Transverse colon (tissue), 4 donors: ENCODE measurements at regions not wholly inside any gene's neighbourhood (a gene's known extent, or its start where the extent isn't known, plus 50 kb on each side); places are given as distances from the start of the nearest gene placed in this dataset.

ENCODE experiments used
- DNase-seq: peaks from one replicate; pipeline ENCODE4 v3.0.0-alpha.2; 2019
- H3K27ac ChIP-seq, 4 donors: fragments of 200-600 bp; sonication (generic); 2 replicates each; pipeline ENCODE4 v1.5.1; 2016 to 2018; ENCODE audit warnings: inconsistent platforms in 4 of 4
- H3K27me3 ChIP-seq: fragments of 200-600 bp; sonication (generic); 2 replicates; pipeline ENCODE4 v1.5.1; 2017; ENCODE audit warnings: inconsistent platforms
- H3K36me3 ChIP-seq, 4 donors: fragments of 200-600 bp; sonication (generic); 2 replicates each; pipeline ENCODE4 v1.5.1; 2017 to 2019; ENCODE audit warnings: inconsistent platforms in 4 of 4
- H3K4me1 ChIP-seq, 4 donors: fragments of 200-600 bp; sonication (generic); 2 replicates each; pipeline ENCODE4 v1.5.1; 2017 to 2020; ENCODE audit warnings: inconsistent platforms in 4 of 4
- H3K4me3 ChIP-seq, 4 donors: fragments of 200-600 bp; sonication (generic); 1 replicate in 1 of 4; 2 replicates in 3 of 4; pipeline versions ENCODE4 v1.5.1 to v1.6.1; 2017 to 2019; ENCODE audit warnings: inconsistent platforms in 4 of 4
- H3K9me3 ChIP-seq, 2 donors: fragments of 200-600 bp; sonication (generic); 2 replicates each; pipeline ENCODE4 v1.5.1; 2017 to 2019; ENCODE audit warnings: inconsistent platforms in 2 of 2
- EP300 ChIP-seq: sonication (generic); formaldehyde crosslinking; IDR thresholded peaks from one replicate; pipeline ENCODE4 v1.6.1; 2017; ENCODE audit warnings: antibody characterized with exemption, low read depth
- POLR2A ChIP-seq: fragments of 450-650 bp; IDR thresholded peaks from one replicate; pipeline ENCODE4 v1.6.1; 2016; ENCODE audit warnings: antibody characterized with exemption, mild to moderate bottlenecking, moderate library complexity
- POLR2AphosphoS5 ChIP-seq, 3 donors: sonication (generic); formaldehyde crosslinking; IDR thresholded peaks; one replicate each; pipeline ENCODE4 v1.6.1; 2016; ENCODE audit warnings: antibody characterized with exemption in 3 of 3
- WGBS, 2 donors: methylation state at CpG; one replicate each; pipeline ENCODE4 v1.1.5; 2018; ENCODE audit warnings: low coverage in 1 of 2; 5-methylcytosine and 5-hydroxymethylcytosine counted together
- in situ Hi-C, 4 donors: fragments of 200-750 bp; cut with MboI; loops; one replicate each; pipeline versions ENCODE4 v1.15.0 to v1.15.1; 2017; ENCODE audit warnings: low sequenced_read_pairs in 3 of 4, low pct_ligation_motif_present in 1 of 4, low pct_unique_long_range_greater_than_20kb in 1 of 4
- intact Hi-C: fragments of 100-400 bp; cut with DNase I; formaldehyde crosslinking; loops from one replicate; pipeline ENCODE4 v1.15.1; 2023; ENCODE audit warnings: low total_unique reads
- TF ChIP-seq, protein P1 (sequence below), 5 experiments: fragments of 200-600 bp in 3 of 5; fragments of 450-650 bp in 2 of 5; sonication (generic) in 3 of 5; IDR thresholded peaks; 1 replicate in 2 of 5; 2 replicates in 3 of 5; pipeline ENCODE4 v1.5.1; 2016 to 2017; ENCODE audit warnings: antibody characterized with exemption in 5 of 5, inconsistent platforms in 3 of 5, mild to moderate bottlenecking in 2 of 5, moderate library complexity in 1 of 5

GRCh38 chr5:23164971-23165370 lies 311.8 kb upstream of the CDH12 start:
- H3K4me3 ChIP-seq = no peak overlapping the region
- no peaks in the 10 kb centered on the region for H3K36me3 ChIP-seq
- intact Hi-C loops = no loop called here
- H3K27ac ChIP-seq = no peak overlapping the region
- no peak for DNase-seq
- no peaks in the 10 kb centered on the region for H3K9me3 ChIP-seq
- no peaks in the 10 kb centered on the region for H3K4me1 ChIP-seq
- no peaks in the 10 kb centered on the region for H3K27me3 ChIP-seq
- TF ChIP-seq POLR2A = no peak
- TF ChIP-seq EP300 = no peak
- TF ChIP-seq, protein P1, sequence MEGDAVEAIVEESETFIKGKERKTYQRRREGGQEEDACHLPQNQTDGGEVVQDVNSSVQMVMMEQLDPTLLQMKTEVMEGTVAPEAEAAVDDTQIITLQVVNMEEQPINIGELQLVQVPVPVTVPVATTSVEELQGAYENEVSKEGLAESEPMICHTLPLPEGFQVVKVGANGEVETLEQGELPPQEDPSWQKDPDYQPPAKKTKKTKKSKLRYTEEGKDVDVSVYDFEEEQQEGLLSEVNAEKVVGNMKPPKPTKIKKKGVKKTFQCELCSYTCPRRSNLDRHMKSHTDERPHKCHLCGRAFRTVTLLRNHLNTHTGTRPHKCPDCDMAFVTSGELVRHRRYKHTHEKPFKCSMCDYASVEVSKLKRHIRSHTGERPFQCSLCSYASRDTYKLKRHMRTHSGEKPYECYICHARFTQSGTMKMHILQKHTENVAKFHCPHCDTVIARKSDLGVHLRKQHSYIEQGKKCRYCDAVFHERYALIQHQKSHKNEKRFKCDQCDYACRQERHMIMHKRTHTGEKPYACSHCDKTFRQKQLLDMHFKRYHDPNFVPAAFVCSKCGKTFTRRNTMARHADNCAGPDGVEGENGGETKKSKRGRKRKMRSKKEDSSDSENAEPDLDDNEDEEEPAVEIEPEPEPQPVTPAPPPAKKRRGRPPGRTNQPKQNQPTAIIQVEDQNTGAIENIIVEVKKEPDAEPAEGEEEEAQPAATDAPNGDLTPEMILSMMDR (IDR thresholded peaks at IDR 0.05) = no peak
- no peak for TF ChIP-seq POLR2AphosphoS5 (IDR thresholded peaks at IDR 0.05)
- in situ Hi-C loops = no loop called here

DNA sequence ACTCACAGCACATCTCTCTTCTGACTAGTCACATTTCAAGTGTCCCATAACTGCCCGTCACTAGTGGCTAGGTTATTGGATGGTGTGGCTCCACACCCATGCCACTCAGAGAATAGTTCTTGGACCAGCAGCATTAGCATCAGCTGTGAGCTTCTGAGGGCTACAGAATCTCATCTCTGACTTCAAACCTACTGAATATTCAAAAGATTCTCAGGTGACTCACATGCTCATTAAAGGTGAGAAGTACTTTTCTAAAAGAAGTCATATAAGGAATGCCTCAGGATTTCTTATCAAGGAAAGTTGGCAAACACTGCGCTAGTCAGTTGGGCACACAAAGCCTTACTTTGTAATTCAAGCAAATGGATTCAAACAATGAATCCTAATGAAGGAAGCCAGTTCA lies 305.0 kb upstream of the CDH12 start:
- in situ Hi-C loops (no loop called here), intact Hi-C loops (no loop called here)
- Histone ChIP-seq H3K27ac (no peak overlapping the region), H3K36me3 (no peaks in the 10 kb centered on the region), H3K27me3 (no peaks in the 10 kb centered on the region), H3K9me3 (no peaks in the 10 kb centered on the region), H3K4me1 (no peaks in the 10 kb centered on the region), H3K4me3 (no peak overlapping the region)
- TF ChIP-seq EP300 = no peak
- TF ChIP-seq, protein P1 (IDR thresholded peaks at IDR 0.05) = no peak
- no peak for TF ChIP-seq POLR2A
- TF ChIP-seq POLR2AphosphoS5 (IDR thresholded peaks at IDR 0.05) = no peak
- 75 to 77% methylated on average over 2 of the region's 2 CpGs for WGBS, 2 donors
- DNase-seq = no peak

- in situ Hi-C loops (no loop called here), intact Hi-C loops (no loop called here)
- DNase-seq = no peak
- H3K36me3 ChIP-seq = no peaks in the 10 kb centered on the region
- no peaks in the 10 kb centered on the region for H3K4me1 ChIP-seq
- no peak overlapping the region for H3K4me3 ChIP-seq
- no peaks in the 10 kb centered on the region for H3K27me3 ChIP-seq
- WGBS, 2 donors = 76 to 83% methylated on average over 1 of the region's 1 CpG
- no peak for TF ChIP-seq POLR2AphosphoS5 (IDR thresholded peaks at IDR 0.05)
- TF ChIP-seq, protein P1 (IDR thresholded peaks at IDR 0.05) = no peak
- no peak for TF ChIP-seq POLR2A
- no peak for TF ChIP-seq EP300
- no peak overlapping the region for H3K27ac ChIP-seq
- H3K9me3 ChIP-seq = no peaks in the 10 kb centered on the region
These were observed 304.6 kb upstream of the CDH12 start for GRCh38 chr5:23157716-23158115.

GRCh38 chr5:23157169-23157568 lies 304.0 kb upstream of the CDH12 start:
- in situ Hi-C loops = no loop called here
- Histone ChIP-seq H3K4me3 (no peak overlapping the region), H3K27ac (no peak overlapping the region), H3K4me1 (no peaks in the 10 kb centered on the region), H3K36me3 (no peaks in the 10 kb centered on the region), H3K9me3 (no peaks in the 10 kb centered on the region), H3K27me3 (no peaks in the 10 kb centered on the region)
- WGBS, 2 donors = 82 to 100% methylated on average over 1 of the region's 1 CpG
- TF ChIP-seq EP300 (no peak), POLR2AphosphoS5 (IDR thresholded peaks at IDR 0.05) (no peak)
- DNase-seq = no peak
- intact Hi-C loops = no loop called here

DNA sequence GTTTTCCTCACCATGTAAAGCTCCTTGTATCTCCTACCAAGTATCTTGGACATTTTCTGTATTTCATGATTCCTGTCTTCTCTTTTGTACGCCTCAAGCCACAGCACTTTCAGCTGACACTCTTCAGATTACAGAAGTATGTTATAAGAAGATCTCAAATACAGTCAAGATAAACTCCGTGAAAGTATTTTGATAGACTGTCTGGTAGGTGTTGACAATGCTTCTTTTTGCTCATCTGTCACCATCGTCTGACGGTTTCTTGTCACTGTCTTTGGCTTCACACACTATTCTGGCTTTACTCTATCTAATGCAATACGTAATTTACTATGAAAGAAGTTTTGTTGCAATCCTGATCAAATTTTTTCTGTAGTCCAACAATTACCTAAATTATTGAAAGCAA lies 294.5 kb upstream of the CDH12 start:
- in situ Hi-C loops (no loop called here), intact Hi-C loops (loop anchor here (1.0 kb wide), 1 partner anchor 48 kb away; no protein-coding TSS in a partner anchor)
- Histone ChIP-seq H3K9me3 (no peaks in the 10 kb centered on the region), H3K4me3 (no peak overlapping the region), H3K4me1 (no peaks in the 10 kb centered on the region), H3K36me3 (no peaks in the 10 kb centered on the region), H3K27ac (no peak overlapping the region), H3K27me3 (no peaks in the 10 kb centered on the region)
- TF ChIP-seq, protein P1 (IDR thresholded peaks at IDR 0.05) = no peak
- TF ChIP-seq POLR2AphosphoS5 (IDR thresholded peaks at IDR 0.05) (no peak), EP300 (no peak), POLR2A (no peak)
- WGBS, 2 donors = 83 to 94% methylated on average over 5 of the region's 5 CpGs
- no peak for DNase-seq
